Endothelial cell of umbilical vein (primary cell): ENCODE measurements at regions not wholly inside any gene's neighbourhood (a gene's known extent, or its start where the extent isn't known, plus 50 kb on each side); places are given as distances from the start of the nearest gene placed in this dataset.
A peak's percentile ranks its signal among the peaks of the same experiment; 100 is the strongest.
"Not testable (repeated sequence)": the region's sequence is repeated elsewhere in the genome, so short reads cannot be mapped to it uniquely, and the experiment has no call there.

ENCODE experiments used
- BruUV-seq: library from RNA; stranded (reverse); fragments of 400-500 nt; replicated peaks from 2 replicates; lab custom pipeline; 2021; lab: Mats Ljungman, UMichigan
- CTCF ChIA-PET: fragments of 300-600, 350-600 bp; sonication (Branson Sonifier 250); formaldehyde crosslinking; loops from one replicate; lab custom pipeline; 2021; ENCODE audit warnings: antibody characterized with exemption, inconsistent platforms; lab: Charles Lee
- POLR2A ChIA-PET: fragments of 300-600, 350-600 bp; sonication (Branson Sonifier 250); formaldehyde crosslinking; loops from one replicate; lab custom pipeline; 2021; ENCODE audit warnings: antibody characterized with exemption, inconsistent platforms; lab: Charles Lee
- DNase-seq: peaks from one replicate; pipeline ENCODE4 v3.0.0-alpha.2; 2011; ENCODE audit warnings: low read depth, low spot score
- FAIRE-seq: peaks from 2 replicates; lab custom pipeline; 2011; peaks lifted over from hg19 to GRCh38; lab: Jason Lieb, UNC
- H2AFZ ChIP-seq: 2 replicates; pipeline ENCODE4 v1.6.0; 2012; ENCODE audit warnings: low read depth, low read length, control low read depth, inconsistent platforms
- H3K27ac ChIP-seq: 2 replicates; pipeline ENCODE4 v1.5.1; 2011; ENCODE audit warnings: low read depth, mild to moderate bottlenecking, control low read depth, low read length, moderate library complexity; ENCODE audit not compliant: insufficient read depth
- H3K27me3 ChIP-seq, 2 experiments: 2 replicates each; pipeline versions ENCODE4 v1.6.0 to v1.6.1; 2011; ENCODE audit warnings: low read length in 2 of 2, mixed read lengths in 1 of 2; ENCODE audit not compliant: control insufficient read depth in 2 of 2, insufficient read depth in 2 of 2
- H3K36me3 ChIP-seq, 2 experiments: 2 replicates in 1 of 2; 3 replicates in 1 of 2; pipeline ENCODE4 v1.5.1; 2011; ENCODE audit warnings: low read length in 2 of 2, mild to moderate bottlenecking in 1 of 2, moderate library complexity in 1 of 2; ENCODE audit not compliant: control insufficient read depth in 2 of 2, insufficient read depth in 2 of 2; ENCODE audit errors: extremely low read depth in 1 of 2
- H3K4me1 ChIP-seq: 3 replicates; pipeline ENCODE4 v1.5.1; 2011; ENCODE audit warnings: mild to moderate bottlenecking, low read length; ENCODE audit not compliant: control insufficient read depth, insufficient read depth; ENCODE audit errors: extremely low read depth
- H3K4me2 ChIP-seq: 2 replicates; pipeline ENCODE4 v1.6.1; 2011; ENCODE audit warnings: low read length, control low read depth, mixed read lengths; ENCODE audit not compliant: insufficient read depth
- H3K4me3 ChIP-seq, 3 experiments: fragments of 200-600 bp in 1 of 3; sonication (generic), shearing (Covaris generic) in 1 of 3; replicated peaks in 1 of 3; 2 replicates each; pipeline ENCODE4 v1.5.1; 2011 to 2016; ENCODE audit warnings: control low read depth in 3 of 3, low read length in 3 of 3, mild to moderate bottlenecking in 2 of 3, inconsistent platforms in 1 of 3, low read depth in 1 of 3, moderate library complexity in 1 of 3; ENCODE audit not compliant: insufficient read depth in 1 of 3
- H3K79me2 ChIP-seq: 2 replicates; pipeline ENCODE4 v1.6.0; 2012; ENCODE audit warnings: low read length, inconsistent platforms; ENCODE audit not compliant: control insufficient read depth, insufficient read depth
- H3K9ac ChIP-seq: replicated peaks from 2 replicates; pipeline ENCODE3; 2011; ENCODE audit warnings: low read length, control low read depth; ENCODE audit not compliant: insufficient read depth; ENCODE audit errors: extremely low read depth
- H3K9me1 ChIP-seq: replicated peaks from 3 replicates; pipeline ENCODE4 v1.6.0; 2011; ENCODE audit warnings: mild to moderate bottlenecking, low read length; ENCODE audit not compliant: control insufficient read depth, insufficient read depth; ENCODE audit errors: extremely low read depth
- H3K9me3 ChIP-seq: replicated peaks from 2 replicates; pipeline ENCODE4 v1.5.1; 2012; ENCODE audit warnings: low read length, inconsistent platforms; ENCODE audit not compliant: control insufficient read depth, insufficient read depth
- H4K20me1 ChIP-seq: replicated peaks from 2 replicates; pipeline ENCODE3; 2011; ENCODE audit warnings: mild to moderate bottlenecking, low read length; ENCODE audit not compliant: control insufficient read depth, insufficient read depth; ENCODE audit errors: extremely low read depth
- EZH2 ChIP-seq: IDR thresholded peaks from 2 replicates; pipeline ENCODE4 v1.6.1; 2012; ENCODE audit warnings: borderline replicate concordance, low read depth, mild to moderate bottlenecking, moderate library complexity, low read length, inconsistent platforms; ENCODE audit not compliant: severe bottlenecking
- FOS ChIP-seq: IDR thresholded peaks from 2 replicates; pipeline ENCODE4 v1.6.1; 2011; ENCODE audit warnings: mild to moderate bottlenecking, low read length, moderate library complexity, borderline replicate concordance; ENCODE audit not compliant: insufficient read depth
- GATA2 ChIP-seq: IDR thresholded peaks from 2 replicates; pipeline ENCODE4 v1.7.0; 2011; ENCODE audit warnings: low read depth, mild to moderate bottlenecking, moderate library complexity, mixed read lengths, low read length; ENCODE audit not compliant: insufficient read length, insufficient read depth
- JUN ChIP-seq: IDR thresholded peaks from 2 replicates; pipeline ENCODE4 v1.6.1; 2011; ENCODE audit warnings: borderline replicate concordance, low read depth; ENCODE audit not compliant: insufficient read length, insufficient read depth
- MAX ChIP-seq: IDR thresholded peaks from 2 replicates; pipeline ENCODE4 v1.6.1; 2011; ENCODE audit not compliant: insufficient read depth, insufficient read length
- MYC ChIP-seq: IDR thresholded peaks from one replicate; pipeline ENCODE4 v1.6.1; 2011; ENCODE audit warnings: mild to moderate bottlenecking, low read depth, low read length
- POLR2A ChIP-seq: IDR thresholded peaks from 2 replicates; pipeline ENCODE4 v1.6.1; 2012; ENCODE audit warnings: low read depth, mild to moderate bottlenecking, control low read depth, low read length
- POLR2AphosphoS5 ChIP-seq: IDR thresholded peaks from 2 replicates; pipeline ENCODE4 v1.6.1; 2012; ENCODE audit warnings: low read depth, mild to moderate bottlenecking, control low read depth, low read length, moderate library complexity; ENCODE audit not compliant: insufficient read depth
- dilution Hi-C: fragments of 300-500 bp; cut with MboI; formaldehyde crosslinking; loops from one replicate; pipeline ENCODE4 v1.15.0; 2019; ENCODE audit warnings: low sequenced_read_pairs; ENCODE audit not compliant: extremely low pct_ligation_motif_present
- intact Hi-C: fragments of 100-400 bp; cut with micrococcal nuclease; formaldehyde crosslinking; loops from one replicate; pipeline ENCODE4 v1.10.0; 2022
- TF ChIP-seq, protein P1 (sequence below), 2 donors: IDR thresholded peaks; 1 replicate in 1 of 2; 2 replicates in 1 of 2; pipeline ENCODE4 v1.5.1; 2011; ENCODE audit warnings: low read length in 2 of 2, mild to moderate bottlenecking in 2 of 2, moderate library complexity in 2 of 2, control low read depth in 1 of 2, inconsistent platforms in 1 of 2, low read depth in 1 of 2; ENCODE audit not compliant: insufficient read depth in 1 of 2; ENCODE audit errors: extremely low read depth in 1 of 2

DNA sequence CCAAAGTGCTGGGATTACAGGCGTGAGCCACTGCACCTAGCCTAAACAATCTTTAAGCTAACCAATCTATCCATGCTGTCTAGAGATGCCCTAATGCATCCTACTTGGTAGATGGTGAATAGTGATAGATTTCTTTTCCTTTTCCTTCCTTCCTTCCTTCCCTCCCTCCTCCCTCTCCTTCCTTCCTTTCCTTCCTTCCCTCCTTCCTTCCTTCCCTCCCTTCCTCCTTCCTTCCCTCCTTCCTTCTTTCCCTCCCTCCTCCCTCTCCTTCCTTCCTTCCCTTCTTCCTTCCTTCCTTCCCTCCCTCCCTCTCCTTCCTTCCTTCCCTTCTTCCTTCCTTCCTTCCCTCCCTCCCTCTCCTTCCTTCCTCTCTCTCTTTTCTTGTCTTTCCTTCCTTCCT lies 780.5 kb downstream of the CDH11 start:
- POLR2A ChIA-PET, H3K4me1 ChIP-seq, H3K36me3 ChIP-seq, H3K9me3 ChIP-seq, CTCF ChIA-PET, dilution Hi-C loops, H2AFZ ChIP-seq, H3K4me2 ChIP-seq, H3K79me2 ChIP-seq, H3K4me3 ChIP-seq, DNase-seq, H4K20me1 ChIP-seq, intact Hi-C loops, H3K27ac ChIP-seq, BruUV-seq, H3K9ac ChIP-seq, H3K27me3 ChIP-seq, H3K9me1 ChIP-seq: not testable (repeated sequence)
- FAIRE-seq, result peak; percentile 54

- no peak overlapping the region for H3K27ac ChIP-seq
These were observed 782.7 kb downstream of the CDH11 start for GRCh38 chr16:64339052-64339770.

More at GRCh38 chr16:64339052-64339770, 782.7 kb downstream of the CDH11 start:
- TF ChIP-seq POLR2AphosphoS5, result no peak
- TF ChIP-seq GATA2, result no peak
- TF ChIP-seq, protein P1, sequence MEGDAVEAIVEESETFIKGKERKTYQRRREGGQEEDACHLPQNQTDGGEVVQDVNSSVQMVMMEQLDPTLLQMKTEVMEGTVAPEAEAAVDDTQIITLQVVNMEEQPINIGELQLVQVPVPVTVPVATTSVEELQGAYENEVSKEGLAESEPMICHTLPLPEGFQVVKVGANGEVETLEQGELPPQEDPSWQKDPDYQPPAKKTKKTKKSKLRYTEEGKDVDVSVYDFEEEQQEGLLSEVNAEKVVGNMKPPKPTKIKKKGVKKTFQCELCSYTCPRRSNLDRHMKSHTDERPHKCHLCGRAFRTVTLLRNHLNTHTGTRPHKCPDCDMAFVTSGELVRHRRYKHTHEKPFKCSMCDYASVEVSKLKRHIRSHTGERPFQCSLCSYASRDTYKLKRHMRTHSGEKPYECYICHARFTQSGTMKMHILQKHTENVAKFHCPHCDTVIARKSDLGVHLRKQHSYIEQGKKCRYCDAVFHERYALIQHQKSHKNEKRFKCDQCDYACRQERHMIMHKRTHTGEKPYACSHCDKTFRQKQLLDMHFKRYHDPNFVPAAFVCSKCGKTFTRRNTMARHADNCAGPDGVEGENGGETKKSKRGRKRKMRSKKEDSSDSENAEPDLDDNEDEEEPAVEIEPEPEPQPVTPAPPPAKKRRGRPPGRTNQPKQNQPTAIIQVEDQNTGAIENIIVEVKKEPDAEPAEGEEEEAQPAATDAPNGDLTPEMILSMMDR (IDR thresholded peaks at IDR 0.05; ENCODE audit: extremely low read depth in 1 of 2, insufficient read depth in 1 of 2, low read depth in 1 of 2, low read length in 2 of 2), result no peak
- no peak for TF ChIP-seq POLR2A
- TF ChIP-seq MYC, result no peak
- TF ChIP-seq JUN, result no peak
- TF ChIP-seq MAX, result no peak
- TF ChIP-seq EZH2, result no peak
- TF ChIP-seq FOS, result no peak
- Histone ChIP-seq H3K4me2 (no peak overlapping the region), H3K27me3 (no peaks in the 10 kb centered on the region), H3K9me3 (no peaks in the 10 kb centered on the region), H3K4me1 (no peaks in the 10 kb centered on the region), H3K79me2 (no peaks in the 10 kb centered on the region), H3K9me1 (no peaks in the 10 kb centered on the region), H3K4me3 (no peak overlapping the region), H2AFZ (no peak overlapping the region), H4K20me1 (no peaks in the 10 kb centered on the region), H3K36me3 (no peaks in the 10 kb centered on the region), H3K9ac (no peak overlapping the region)
- POLR2A ChIA-PET, result no interaction called here
- BruUV-seq, result no TSS peak
- intact Hi-C loops (no loop called here), dilution Hi-C loops (no loop called here)
- FAIRE-seq (no peak), DNase-seq (no peak)
- CTCF ChIA-PET, result no interaction called here
